ENCODE measurements at regions not wholly inside any gene's neighbourhood (a gene's known extent, or its start where the extent isn't known, plus 50 kb on each side); places are given as distances from the start of the nearest gene placed in this dataset.

GRCh38 chr15:36230776-36231175 is 348.6 kb upstream of the CDIN1 start:
- no peaks in the 10 kb centered on the region for H3K27me3 ChIP-seq (replicated peaks; ENCODE audit: insufficient read depth)
- H3K27ac ChIP-seq: no peak overlapping the region
- no peaks in the 10 kb centered on the region for H3K4me1 ChIP-seq (replicated peaks)
- WGBS: 62% methylated on average over 2 of the region's 2 CpGs
- no peak for DNase-seq (ENCODE audit: low spot score)
- H3K36me3 ChIP-seq: no peaks in the 10 kb centered on the region
- intact Hi-C loops (cut with DNase I): no loop called here
- no peak overlapping the region for H3K4me3 ChIP-seq
- no peak for TF ChIP-seq POLR2AphosphoS5 (IDR thresholded peaks at IDR 0.05)
- TF ChIP-seq POLR2A (IDR thresholded peaks at IDR 0.05): no peak
- TF ChIP-seq, protein P1, sequence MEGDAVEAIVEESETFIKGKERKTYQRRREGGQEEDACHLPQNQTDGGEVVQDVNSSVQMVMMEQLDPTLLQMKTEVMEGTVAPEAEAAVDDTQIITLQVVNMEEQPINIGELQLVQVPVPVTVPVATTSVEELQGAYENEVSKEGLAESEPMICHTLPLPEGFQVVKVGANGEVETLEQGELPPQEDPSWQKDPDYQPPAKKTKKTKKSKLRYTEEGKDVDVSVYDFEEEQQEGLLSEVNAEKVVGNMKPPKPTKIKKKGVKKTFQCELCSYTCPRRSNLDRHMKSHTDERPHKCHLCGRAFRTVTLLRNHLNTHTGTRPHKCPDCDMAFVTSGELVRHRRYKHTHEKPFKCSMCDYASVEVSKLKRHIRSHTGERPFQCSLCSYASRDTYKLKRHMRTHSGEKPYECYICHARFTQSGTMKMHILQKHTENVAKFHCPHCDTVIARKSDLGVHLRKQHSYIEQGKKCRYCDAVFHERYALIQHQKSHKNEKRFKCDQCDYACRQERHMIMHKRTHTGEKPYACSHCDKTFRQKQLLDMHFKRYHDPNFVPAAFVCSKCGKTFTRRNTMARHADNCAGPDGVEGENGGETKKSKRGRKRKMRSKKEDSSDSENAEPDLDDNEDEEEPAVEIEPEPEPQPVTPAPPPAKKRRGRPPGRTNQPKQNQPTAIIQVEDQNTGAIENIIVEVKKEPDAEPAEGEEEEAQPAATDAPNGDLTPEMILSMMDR (IDR thresholded peaks at IDR 0.05): no peak
- H3K9me3 ChIP-seq: no peaks in the 10 kb centered on the region

- no peak for TF ChIP-seq POLR2AphosphoS5 (IDR thresholded peaks at IDR 0.05)
- TF ChIP-seq, protein P1 (IDR thresholded peaks at IDR 0.05): no peak
- TF ChIP-seq POLR2A (IDR thresholded peaks at IDR 0.05): no peak
- H3K27ac ChIP-seq: no peak overlapping the region
- H3K27me3 ChIP-seq (replicated peaks; ENCODE audit: insufficient read depth): no peaks in the 10 kb centered on the region
- intact Hi-C loops (cut with DNase I): no loop called here
- no peak for DNase-seq (ENCODE audit: low spot score)
- no peaks in the 10 kb centered on the region for H3K4me1 ChIP-seq (replicated peaks)
- no peak overlapping the region for H3K4me3 ChIP-seq
- H3K36me3 ChIP-seq: no peaks in the 10 kb centered on the region
- no peaks in the 10 kb centered on the region for H3K9me3 ChIP-seq
- WGBS: 57% methylated on average over 1 of the region's 1 CpG
Measured at GRCh38 chr15:36232491-36232890, 346.9 kb upstream of the CDIN1 start.

GRCh38 chr15:36234743-36235142 is 344.7 kb upstream of the CDIN1 start:
- Histone ChIP-seq H3K4me3 (no peak overlapping the region), H3K27me3 (replicated peaks; ENCODE audit: insufficient read depth) (no peaks in the 10 kb centered on the region), H3K27ac (no peak overlapping the region), H3K36me3 (no peaks in the 10 kb centered on the region), H3K4me1 (replicated peaks) (no peaks in the 10 kb centered on the region), H3K9me3 (no peaks in the 10 kb centered on the region)
- TF ChIP-seq, protein P1 (IDR thresholded peaks at IDR 0.05): no peak
- TF ChIP-seq POLR2A (IDR thresholded peaks at IDR 0.05): no peak
- TF ChIP-seq POLR2AphosphoS5 (IDR thresholded peaks at IDR 0.05): no peak
- DNase-seq (ENCODE audit: low spot score): no peak
- intact Hi-C loops (cut with DNase I): no loop called here

- TF ChIP-seq, protein P1 (IDR thresholded peaks at IDR 0.05): no peak
- TF ChIP-seq POLR2AphosphoS5 (IDR thresholded peaks at IDR 0.05) (no peak), POLR2A (IDR thresholded peaks at IDR 0.05) (no peak)
- no peak for DNase-seq (ENCODE audit: low spot score)
- no peaks in the 10 kb centered on the region for H3K36me3 ChIP-seq
- intact Hi-C loops (cut with DNase I): no loop called here
- no peaks in the 10 kb centered on the region for H3K9me3 ChIP-seq
- H3K27me3 ChIP-seq (replicated peaks; ENCODE audit: insufficient read depth): no peaks in the 10 kb centered on the region
- no peak overlapping the region for H3K27ac ChIP-seq
- no peaks in the 10 kb centered on the region for H3K4me1 ChIP-seq (replicated peaks)
- H3K4me3 ChIP-seq: no peak overlapping the region
Measured at GRCh38 chr15:36235173-36235572, 344.3 kb upstream of the CDIN1 start.

DNA sequence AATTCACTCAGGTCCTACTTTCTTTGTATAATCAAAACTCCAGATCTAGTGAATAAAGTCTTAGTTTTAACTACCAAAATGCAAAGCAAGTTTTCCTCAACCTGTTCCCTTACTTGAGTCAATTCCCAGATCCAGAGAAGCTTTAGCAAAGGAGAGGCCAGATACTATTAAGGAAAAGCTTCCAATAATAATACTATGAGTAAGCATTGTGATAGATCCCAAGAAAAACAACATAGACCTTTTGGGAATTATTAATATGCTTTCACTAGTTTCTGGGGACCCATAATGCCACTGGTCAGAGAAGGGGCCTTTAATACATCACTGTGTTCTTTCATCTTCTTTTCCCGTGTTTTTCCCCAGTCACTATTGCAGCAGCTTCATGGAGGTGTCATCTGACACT is 339.9 kb upstream of the CDIN1 start:
- WGBS: 83% methylated on average over 1 of the region's 1 CpG
- TF ChIP-seq, protein P1 (IDR thresholded peaks at IDR 0.05): no peak
- TF ChIP-seq POLR2AphosphoS5 (IDR thresholded peaks at IDR 0.05): no peak
- no peak for TF ChIP-seq POLR2A (IDR thresholded peaks at IDR 0.05)
- no peaks in the 10 kb centered on the region for H3K36me3 ChIP-seq
- H3K4me3 ChIP-seq: no peak overlapping the region
- intact Hi-C loops (cut with DNase I): no loop called here
- H3K27ac ChIP-seq: no peak overlapping the region
- DNase-seq (ENCODE audit: low spot score): no peak
- no peaks in the 10 kb centered on the region for H3K9me3 ChIP-seq
- no peaks in the 10 kb centered on the region for H3K4me1 ChIP-seq (replicated peaks)
- no peaks in the 10 kb centered on the region for H3K27me3 ChIP-seq (replicated peaks; ENCODE audit: insufficient read depth)

Data from prostate gland (tissue), 2 donors.